HG03432 (cell line): ENCODE measurements at regions not wholly inside any gene's neighbourhood (a gene's known extent, or its start where the extent isn't known, plus 50 kb on each side); places are given as distances from the start of the nearest gene placed in this dataset.

Source experiments
- ATAC-seq: cut with Tn5 transposase; IDR thresholded peaks from one replicate; pipeline ENCODE4 v1.9.1; 2021; ENCODE audit warnings: mild to moderate bottlenecking, moderate library complexity; ENCODE audit not compliant: unreplicated experiment

DNA sequence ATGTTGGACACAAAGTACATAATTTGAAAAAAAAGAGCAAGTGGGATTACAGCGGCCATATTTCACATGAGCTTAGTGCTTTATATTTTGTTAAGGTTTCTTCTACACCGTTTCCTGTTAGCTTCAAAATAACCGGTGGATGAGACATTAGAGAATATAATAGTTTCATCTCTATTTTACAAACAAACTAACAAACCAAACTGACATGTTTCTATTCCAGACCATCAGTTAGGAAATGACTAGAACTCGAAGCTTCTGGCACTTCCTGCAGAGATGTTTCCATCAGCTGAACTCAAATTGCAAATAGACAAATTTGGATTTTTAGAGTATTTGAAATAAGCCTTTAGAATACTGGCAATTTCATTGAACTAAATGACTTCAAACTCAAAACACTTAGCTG is 86.5 kb downstream of the MTRR start:
- ATAC-seq: no peak

DNA sequence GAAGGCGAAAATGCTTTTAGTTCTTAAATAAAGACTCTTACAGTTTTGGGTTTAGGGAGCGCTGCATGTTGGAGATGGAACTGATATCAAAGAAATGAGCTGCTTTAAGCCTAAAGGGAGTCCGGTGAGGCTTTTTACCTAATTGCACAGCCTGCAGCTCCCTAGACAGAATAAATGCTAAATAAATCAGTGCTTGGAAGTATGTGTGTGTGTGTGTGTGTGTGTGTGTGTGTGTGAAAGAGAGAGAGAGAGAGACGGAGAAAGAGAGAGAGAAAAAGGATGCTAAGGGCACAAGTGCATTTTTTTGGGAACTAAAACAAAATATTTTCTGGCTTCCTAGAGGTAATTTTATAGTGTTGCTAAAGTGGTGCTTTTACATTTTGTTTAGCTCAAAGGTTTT is 88.4 kb downstream of the MTRR start:
- no peak for ATAC-seq

DNA sequence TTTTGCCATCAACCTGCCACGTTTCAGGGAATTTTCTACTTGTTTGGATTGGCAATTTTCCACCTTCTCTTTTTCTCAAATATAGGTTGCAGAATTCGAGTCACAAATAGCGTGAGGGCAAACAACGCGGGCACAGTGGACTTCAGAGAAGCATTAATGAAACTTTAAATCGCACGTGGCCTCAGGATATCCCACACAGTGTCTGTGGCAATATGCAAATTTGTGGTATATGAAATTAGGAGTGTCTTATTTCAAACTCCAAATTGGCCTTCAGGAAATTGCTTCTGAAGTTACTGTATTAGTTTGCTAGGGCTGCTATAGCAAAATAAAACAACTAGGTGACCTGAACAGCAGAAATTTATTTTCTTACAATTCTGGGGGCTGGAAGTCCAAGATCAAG is 91.2 kb downstream of the MTRR start:
- no peak for ATAC-seq

DNA sequence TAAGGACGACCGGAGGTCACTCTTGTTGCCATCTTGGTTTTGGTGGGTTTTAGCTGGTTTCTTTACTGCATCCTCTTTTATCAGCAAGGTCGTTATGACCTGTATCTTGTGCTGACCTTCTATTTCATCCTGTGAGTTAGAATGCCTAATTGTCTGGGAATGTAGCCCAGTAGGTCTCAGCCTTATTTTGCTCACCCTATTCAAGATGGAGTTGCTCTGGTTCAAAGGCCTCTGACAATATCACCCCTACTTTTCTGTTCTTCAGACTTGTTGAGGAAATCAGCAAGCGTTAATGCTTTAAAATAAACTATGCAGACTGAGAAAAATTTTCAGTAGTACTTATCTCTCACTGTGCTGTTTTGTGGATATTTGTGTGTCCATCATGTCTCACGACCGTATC is 92.6 kb downstream of the MTRR start:
- no peak for ATAC-seq

DNA sequence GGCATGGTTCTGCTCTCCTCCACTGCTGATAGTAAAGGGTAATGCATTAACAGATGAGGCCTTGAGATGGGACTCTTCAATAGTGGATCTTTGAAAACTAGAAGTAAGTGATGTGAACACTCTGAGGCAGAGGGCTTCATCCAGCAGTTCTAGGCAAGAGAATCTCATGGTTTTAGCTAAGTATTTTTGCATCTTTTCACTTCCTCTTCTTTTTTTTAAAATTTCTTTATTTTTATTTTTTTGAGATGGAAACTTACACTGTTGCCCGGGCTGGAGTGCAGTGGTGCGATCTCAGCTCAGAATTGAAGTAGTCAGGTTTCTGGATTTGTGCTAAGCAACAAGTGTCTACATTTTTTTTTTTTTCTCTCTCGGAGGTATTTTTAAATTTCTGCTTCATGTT is 101.9 kb downstream of the MTRR start:
- peak; percentile 84 for ATAC-seq

DNA sequence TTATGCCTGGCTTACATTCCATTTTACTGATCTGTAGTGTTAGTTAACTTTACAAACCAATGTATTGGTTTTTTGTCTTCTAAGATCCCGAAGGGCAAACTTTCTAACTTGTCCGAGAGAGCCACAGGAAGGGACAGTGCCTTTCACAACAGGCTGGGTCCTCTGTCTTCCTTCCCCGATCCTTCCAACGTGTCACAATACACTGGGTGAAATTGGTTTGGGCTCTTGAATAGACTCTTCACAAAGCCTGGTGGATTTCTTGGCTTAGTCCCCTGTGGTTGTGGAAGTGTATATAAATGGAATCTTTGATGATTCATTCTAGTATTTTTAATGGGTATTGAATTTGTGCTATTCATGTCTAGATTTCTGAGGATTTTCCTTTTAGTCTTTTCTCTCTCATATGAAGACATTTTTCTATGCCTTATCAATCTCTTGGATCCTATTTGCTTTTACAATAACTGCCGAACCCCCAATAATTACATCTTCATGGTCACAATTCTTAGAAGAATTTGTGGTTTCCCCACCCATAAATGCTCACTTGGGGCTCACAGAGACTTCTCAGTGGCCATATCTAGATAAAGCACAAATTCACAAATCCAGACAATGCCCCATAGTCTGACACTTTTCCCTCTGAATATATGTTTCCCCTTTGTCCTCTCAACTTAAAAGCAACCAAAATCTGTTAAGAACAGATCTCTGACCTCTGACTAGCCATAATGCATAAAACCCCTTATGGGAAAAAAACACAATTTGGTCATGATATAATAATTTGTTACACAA is 107.7 kb downstream of the MTRR start:
- ATAC-seq: no peak

DNA sequence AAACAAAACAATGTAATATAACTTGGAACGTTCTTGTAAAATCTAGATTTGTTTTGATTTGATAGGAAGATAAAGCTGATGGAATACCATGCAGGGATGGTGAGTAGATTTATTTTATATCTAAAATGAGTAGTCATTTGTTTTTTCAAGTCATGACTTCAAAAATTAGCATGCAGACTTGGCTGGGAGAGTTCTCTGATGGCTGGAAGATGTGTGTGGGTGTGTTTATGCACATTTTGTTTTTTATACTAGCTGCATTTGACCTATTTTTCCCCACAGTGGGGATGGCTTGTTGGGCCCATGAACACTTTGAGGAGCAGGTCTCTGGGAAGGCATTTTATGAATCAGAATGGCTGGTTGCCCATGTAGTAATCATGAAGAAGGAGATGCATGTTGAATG is 109.2 kb downstream of the MTRR start:
- no peak for ATAC-seq

DNA sequence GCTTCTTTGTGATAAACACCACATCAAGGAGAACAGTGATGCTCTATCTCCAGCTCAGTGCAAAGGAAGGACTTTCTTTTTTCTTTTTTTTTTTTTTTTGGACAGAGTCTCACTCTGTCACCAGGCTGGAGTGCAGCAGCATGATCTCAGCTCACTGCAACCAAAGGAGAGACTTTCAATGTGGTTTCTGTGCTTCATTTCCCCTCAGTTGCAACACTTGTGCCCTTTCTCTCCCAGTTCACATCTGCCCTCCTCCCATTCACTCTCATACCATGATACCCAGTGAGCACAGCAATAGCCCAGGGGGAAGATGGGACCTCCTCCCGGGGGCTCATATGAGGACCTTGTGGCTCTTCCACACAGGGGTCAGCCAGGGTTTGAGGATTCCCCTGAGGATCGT is 110.0 kb downstream of the MTRR start:
- ATAC-seq: no peak

DNA sequence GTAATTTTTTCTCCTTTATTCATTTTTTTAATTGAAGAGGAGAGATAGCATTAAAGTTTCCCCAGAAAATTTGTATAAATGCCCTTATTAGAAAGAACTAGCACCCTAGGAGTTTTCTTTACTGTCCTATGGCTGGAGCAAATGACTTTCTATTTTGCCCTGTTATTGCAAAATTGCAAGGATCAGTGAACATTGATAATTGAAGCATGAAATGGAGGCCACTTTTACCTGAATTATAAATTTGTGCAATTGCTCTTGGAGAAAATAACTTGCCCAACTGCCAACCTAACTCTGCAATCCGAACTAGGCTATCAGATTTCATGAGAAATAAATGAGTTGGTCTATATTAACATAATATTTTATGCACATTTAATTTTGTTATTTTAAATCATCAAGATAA is 111.9 kb downstream of the MTRR start:
- no peak for ATAC-seq

DNA sequence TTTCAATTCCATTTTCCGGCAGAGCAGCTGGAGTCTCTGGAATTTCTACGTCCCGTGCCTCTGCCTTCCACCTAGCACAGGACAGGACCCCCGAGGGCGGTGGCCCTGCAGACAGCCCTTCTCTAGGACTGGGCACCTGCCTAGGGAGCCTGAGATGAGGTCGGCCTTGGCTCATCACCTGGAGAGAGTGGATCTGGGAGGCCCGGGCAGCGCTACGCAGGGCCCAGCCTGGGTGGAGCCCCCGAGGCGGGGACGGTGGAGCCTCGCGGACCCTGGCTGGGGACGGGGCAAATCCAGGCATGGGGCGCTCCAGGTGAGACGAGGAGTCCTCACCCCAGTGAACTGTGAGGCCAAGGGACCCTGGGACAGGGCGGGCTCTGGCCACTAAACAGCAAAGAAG is 114.5 kb downstream of the MTRR start:
- ATAC-seq: no peak

DNA sequence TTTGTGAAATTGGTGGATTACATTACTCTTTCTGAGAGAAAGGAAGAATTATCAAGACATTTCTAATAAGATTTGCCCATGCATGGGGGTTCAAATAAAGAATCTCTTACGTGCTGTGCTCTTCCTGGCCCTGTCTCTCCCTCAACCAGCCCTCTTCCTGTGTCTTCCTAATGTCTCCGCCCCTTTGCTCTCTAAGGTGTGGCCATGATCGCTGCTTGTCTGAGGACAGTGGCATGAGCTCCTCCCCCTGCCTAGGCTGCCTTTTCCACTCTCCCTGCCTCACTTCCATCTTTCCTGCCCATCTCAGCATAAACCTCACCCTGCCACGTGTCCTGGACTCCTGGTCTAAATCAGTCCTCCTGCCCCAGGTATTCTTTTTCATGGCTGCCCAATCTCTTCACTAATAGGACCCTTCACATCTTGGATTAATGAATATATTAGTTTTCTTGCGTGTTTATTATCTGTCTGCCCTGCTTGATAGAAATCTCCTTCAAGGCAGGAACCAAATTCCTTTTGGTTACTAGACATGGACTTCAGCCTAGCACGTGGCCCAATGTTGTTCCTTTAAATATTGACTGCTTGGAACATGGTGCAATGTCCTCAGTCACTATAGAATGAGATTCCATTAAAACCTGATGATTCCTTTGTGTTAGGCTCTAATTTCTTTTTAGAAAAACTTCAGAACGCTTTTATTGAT is 122.3 kb downstream of the MTRR start:
- ATAC-seq: no peak

DNA sequence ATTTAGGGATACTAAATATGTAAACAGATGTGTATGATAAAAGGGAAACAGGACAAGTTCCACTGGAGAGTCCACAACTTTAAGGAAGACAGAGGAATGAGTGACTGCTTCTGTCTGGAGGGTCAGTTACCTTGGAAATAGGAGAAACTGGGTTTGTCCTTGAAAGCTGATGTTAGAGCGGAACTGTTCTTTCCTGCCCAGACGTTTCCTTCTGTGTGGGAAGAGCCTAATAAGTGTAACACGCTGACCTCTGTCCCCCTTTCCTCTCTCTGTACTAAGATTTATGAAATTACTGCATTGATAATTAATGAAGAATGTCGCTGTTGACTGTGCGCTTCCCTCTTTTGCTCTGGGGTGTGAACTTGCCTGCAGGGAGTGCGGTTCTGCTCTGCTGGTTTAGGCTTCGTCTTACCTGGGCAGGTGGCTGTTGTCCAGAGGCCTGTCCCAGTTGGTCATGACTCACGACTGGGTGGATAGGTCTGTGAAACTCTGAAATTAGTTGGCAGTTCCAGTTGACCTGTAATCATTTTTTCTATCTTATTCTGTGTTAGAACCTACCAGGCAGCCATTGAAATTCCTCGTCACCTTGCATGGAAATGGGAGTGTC is 126.8 kb downstream of the MTRR start:
- ATAC-seq: no peak

DNA sequence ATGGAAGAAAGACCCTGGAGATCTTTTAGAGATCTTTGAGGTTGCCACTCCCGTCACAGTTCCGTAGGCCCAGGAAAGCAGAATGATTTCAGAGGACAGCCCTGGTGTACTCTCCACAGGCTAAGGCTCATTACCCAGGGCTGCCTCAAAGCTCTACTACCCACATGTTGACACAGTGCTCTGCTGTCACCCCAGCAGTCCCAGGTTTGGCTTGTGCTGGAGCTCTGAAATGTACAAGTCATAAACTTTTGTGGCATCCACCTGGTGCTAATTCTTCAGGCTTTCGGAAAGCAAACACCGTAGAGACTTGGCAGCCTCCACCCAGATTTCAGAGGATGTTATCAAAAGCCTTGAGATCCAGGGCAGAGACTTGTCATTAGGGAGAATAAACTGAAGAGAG is 136.5 kb downstream of the MTRR start:
- no peak for ATAC-seq

DNA sequence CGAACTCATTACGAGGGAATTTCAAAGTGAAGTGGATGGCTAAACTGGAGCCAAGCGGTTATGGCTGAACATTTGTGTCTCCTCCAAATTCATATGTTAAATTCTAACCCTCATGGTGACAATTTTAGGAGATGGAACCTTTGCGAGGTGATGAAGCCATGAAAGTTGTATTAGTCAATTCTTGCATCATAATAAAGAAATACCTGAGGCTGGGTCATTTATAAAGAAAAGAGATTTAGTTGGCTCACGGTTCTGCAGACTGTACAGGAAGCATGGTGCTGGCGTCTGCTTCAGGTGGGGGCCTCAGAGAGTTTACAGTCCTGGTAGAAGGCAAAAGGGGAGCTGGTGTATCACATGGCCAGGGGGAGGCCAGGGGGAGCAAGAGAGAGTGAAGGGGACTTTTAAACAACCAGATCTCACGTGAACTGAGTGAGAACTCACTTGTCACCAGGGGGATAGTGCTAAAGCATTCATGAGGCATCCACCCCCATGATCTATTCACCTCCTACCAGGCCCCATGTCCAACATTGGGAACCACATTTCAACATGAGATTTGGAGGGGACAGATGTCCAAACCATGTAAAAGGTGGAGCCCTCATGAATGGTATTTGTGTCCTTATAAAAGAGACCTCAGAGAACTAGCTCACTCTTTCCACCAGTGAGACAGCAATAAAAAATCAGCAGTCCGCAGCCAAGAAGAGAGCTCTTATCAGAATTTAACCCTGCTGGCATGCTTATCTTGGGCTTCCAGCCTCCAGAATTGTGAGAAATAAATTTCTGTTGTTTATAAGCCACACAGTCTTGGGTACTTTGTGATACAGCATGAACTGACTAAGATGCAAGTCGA is 143.4 kb downstream of the MTRR start:
- ATAC-seq: no peak

DNA sequence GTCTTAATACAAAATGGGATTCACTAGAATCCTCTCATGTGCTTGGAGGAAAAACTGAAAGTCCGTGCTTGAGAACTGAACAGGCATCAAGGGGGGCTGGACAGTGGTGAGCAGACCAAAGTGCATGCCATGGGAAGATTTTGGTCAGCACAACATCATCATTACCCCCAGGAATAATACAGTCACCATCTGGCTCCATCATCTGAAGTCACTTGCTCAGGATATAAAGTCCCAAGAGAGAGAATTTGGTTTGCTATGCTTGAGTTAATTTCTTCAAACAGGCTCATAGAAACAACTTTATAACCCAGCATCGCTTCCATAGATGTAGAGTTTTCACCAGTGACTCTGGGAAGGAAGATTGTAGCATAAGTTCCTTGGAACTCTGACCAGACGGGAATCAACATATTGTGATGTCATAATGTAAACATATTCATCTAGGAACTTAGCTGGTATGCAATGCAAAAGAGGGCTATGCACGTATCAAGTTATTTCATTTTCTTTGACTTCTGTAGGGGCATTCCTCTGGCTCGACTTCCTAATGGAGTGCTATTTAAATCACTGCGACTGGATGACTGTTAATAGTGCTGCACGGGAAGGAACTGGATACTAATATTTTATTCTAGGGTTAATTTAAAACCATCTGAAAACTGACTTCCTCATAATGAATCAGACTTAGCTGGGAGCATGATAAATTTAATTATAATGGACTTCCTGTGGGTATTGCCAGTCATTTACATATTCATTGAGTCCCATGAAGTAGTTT is 145.2 kb downstream of the MTRR start:
- ATAC-seq: peak; percentile 44

DNA sequence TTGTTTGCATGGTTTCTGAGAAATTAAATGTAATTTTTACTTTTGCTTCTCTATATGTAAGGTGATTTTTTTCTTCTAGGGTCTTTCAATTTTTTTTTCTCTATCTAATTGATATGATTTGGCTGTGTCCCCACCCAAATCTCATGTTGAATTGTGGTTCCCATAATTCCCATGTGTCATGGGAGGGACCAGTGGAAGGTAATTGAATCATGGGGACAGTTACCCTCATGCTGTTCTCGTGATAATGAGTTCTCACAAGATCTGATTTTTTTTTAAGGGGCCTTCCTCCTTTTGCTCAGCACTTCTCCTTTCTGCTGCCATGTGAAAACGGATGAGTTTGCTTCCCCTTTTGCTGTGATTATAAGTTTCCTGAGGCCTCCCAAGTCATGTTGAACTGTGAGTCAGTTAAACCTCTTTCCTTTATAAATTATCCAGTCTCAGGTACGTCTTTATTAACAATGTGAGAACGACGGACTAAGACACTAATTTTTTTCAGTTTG is 150.8 kb downstream of the MTRR start:
- peak; percentile 75 for ATAC-seq

DNA sequence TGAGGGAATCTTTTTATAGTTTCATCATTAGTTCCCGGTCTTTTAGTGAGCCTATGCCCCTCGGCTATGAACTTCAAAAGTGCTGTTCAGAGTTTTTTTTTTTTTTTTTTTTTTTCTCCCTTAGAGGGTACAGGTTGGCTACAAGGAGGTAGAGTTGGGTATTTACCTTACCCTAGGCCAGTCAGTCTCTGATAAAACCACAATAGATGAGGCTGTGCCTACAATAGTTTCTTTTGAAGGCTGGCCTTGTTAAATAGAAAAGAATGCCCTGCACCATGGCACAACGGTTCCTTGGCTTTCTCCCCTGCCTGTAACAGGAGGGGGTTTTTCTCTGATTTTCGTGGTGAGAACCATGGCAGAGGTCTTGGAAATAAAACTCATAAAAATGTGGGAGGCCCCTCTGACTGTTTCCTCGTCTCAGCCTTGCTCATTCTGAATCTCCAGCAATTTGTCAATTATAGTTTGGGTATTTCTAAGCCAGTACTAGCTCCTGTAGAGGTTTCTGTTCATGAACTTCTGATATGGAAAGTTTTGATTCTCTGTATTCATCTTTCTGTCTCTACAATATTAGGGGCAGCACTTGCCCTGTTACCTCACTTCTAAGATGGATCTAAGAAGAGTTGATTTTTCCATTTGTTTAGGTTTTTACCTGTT is 152.0 kb downstream of the MTRR start:
- no peak for ATAC-seq

DNA sequence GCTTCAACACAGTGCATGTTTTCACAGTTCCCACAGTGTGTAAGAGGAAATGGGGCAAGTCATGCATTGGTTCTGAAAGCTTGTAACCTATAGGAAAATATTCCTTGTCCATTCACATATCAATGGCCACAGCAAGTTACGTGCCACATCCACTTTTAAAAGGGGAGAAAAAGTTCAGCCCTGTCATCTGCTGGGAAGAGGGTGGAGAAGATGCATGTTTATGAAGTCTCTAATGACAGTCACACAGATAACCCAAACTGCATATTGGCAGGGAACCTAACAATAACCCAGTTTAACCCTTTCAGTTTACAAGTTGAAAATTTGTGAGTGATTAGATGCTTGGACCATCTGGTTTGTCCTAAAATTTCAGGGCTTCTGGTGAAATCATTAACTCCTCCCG is 159.3 kb downstream of the MTRR start:
- ATAC-seq: no peak

DNA sequence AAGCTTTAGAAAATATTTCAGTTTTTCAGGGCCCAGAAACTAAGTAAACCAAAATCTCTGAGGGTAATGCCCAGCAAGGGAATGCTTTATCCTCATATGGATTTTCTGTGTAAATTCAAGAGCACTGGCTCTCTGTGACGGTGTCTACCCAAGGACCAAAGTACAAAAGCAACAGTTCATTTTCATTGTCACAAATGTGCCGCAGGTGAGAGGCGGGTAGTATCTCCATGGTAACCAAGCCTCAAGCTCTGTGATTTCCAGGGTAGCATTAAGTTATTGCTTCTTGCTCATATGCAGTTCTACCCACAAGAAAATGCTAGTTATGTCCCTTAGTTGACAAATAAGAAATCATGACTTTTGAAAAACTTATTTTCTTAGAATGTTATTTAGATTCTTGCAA is 164.3 kb downstream of the MTRR start:
- no peak for ATAC-seq

DNA sequence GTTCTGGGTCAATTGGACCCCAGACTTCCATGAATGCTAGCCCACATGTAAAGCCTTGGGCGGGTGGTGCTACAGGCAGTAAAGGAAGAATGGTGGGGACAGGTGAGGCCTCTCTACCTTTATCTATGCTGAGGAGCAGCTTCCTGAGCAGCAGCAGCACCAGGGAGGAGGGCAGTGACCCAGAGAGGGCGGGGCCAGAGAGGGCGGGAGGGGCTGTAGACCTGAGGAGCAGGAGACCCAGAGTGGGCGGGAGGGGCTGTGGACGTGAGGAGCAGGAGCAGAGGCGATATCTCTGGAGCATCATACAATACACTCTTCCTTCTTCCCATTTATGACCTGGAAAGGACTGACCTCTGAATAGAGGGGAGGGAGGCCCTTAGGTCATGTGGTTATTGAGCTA is 165.9 kb downstream of the MTRR start:
- ATAC-seq: no peak
